Hematopoietic multipotent progenitor cell treated with erythropoietin and hydrocortisone succinate and interleukin-3 and kit ligand, for 15 days (in vitro differentiated cells): ENCODE measurements at regions not wholly inside any gene's neighbourhood (a gene's known extent, or its start where the extent isn't known, plus 50 kb on each side); places are given as distances from the start of the nearest gene placed in this dataset.

Experiments used
- DNase-seq: peaks from one replicate; pipeline ENCODE4 v3.0.0-alpha.2; 2015; ENCODE audit warnings: low spot score

GRCh38 chr4:22021106-22021505, 72.5 kb upstream of the KCNIP4 start:
- DNase-seq = no peak

GRCh38 chr4:22020129-22020528, 71.6 kb upstream of the KCNIP4 start:
- no peak for DNase-seq

- DNase-seq = no peak
Observed at GRCh38 chr4:22019676-22020075, 71.1 kb upstream of the KCNIP4 start.

- no peak for DNase-seq
Observed at GRCh38 chr4:22014222-22014741, 65.7 kb upstream of the KCNIP4 start.

- DNase-seq = no peak
Observed at GRCh38 chr4:22003878-22004277, 55.3 kb upstream of the KCNIP4 start.
